Omental fat pad (tissue), 3 donors: ENCODE measurements at regions not wholly inside any gene's neighbourhood (a gene's known extent, or its start where the extent isn't known, plus 50 kb on each side); places are given as distances from the start of the nearest gene placed in this dataset.
"Not testable (repeated sequence)": the region's sequence is repeated elsewhere in the genome, so short reads cannot be mapped to it uniquely, and the experiment has no call there.

ENCODE experiments used
- ATAC-seq: fragments of 150-250 bp; one replicate; pipeline ENCODE4 v1.9.1; 2016; ENCODE audit warnings: mild to moderate bottlenecking, moderate library complexity; ENCODE audit not compliant: low FRiP score
- DNase-seq: peaks from one replicate; pipeline ENCODE4 v3.0.0-alpha.2; 2019; ENCODE audit warnings: low spot score
- CTCF ChIP-seq, 3 donors: fragments of 450-650 bp; IDR thresholded peaks; one replicate each; pipeline ENCODE4 v1.5.1; 2016 to 2017; ENCODE audit warnings: antibody characterized with exemption in 3 of 3, mild to moderate bottlenecking in 3 of 3, moderate library complexity in 2 of 3

GRCh38 chr3:115292131-115292530 is 145.0 kb upstream of the ZBTB20 start:
- ATAC-seq (no peak), DNase-seq (no peak)
- TF ChIP-seq CTCF (IDR thresholded peaks at IDR 0.05) = no peak

- no peak for ATAC-seq
- DNase-seq = no peak
- no peak for TF ChIP-seq CTCF (IDR thresholded peaks at IDR 0.05)
Measured at GRCh38 chr3:115292677-115293165, 145.6 kb upstream of the ZBTB20 start.

DNA sequence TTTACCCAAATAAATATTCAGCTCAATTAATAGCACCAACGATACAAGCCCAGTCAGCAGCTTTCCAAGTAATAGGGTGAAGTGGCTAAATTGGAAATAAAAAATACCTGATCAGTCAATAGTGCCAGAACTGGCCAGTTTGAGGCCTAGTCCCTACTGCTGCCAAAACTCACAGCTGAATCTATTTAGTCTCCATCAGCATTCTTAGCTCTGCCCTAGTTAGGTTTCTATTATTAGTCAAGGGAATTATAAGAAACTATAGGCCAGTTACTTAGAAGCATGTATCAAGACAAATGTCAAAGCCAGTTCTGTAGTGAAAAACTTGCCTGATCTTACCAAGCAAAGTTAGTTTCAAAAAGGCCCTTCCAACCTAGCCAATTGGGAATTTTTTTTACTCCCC is 146.2 kb upstream of the ZBTB20 start:
- no peak for TF ChIP-seq CTCF (IDR thresholded peaks at IDR 0.05)
- no peak for ATAC-seq
- DNase-seq = no peak

- DNase-seq = no peak
- no peak for ATAC-seq
- TF ChIP-seq CTCF (IDR thresholded peaks at IDR 0.05) = no peak
Measured at GRCh38 chr3:115301364-115301860, 154.3 kb upstream of the ZBTB20 start.

DNA sequence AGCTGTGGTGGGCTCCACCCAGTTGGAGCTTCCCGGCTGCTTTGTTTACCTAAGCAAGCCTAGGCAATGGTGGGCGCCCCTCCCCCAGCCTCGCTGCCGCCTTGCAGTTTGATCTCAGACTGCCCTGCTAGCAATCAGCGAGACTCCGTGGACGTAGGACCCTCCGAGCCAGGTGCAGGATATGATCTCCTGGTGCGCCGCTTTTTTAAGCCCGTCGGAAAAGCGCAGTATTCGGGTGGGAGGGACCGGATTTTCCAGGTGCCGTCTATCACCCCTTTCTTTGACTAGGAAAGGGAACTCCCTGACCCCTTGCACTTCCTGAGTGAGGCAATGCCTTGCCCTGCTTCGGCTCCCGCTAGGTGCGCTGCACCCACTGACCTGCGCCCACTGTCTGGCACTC is 170.9 kb upstream of the ZBTB20 start:
- not testable (repeated sequence) for ATAC-seq, DNase-seq

DNA sequence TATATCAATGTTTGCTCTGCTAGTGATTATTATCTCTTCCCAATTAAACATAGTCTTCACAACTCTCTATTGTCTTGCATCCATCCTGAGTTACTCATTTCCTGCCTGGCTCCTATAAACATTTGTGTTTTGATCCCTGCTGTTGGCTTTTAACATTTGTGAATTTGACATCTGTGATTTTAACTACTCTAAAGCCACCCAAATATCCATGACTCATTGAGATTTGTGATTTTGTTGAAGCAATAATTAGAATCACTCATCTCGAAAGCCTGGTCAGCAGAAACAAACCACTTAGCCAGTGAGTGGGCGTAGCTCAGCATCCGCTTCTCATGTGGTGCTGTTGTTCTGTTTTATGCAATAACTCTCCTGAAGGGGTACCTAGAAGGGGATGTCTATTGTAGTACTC is 174.3 kb upstream of the ZBTB20 start:
- TF ChIP-seq CTCF (IDR thresholded peaks at IDR 0.05) = no peak
- DNase-seq (no peak), ATAC-seq (no peak)

DNA sequence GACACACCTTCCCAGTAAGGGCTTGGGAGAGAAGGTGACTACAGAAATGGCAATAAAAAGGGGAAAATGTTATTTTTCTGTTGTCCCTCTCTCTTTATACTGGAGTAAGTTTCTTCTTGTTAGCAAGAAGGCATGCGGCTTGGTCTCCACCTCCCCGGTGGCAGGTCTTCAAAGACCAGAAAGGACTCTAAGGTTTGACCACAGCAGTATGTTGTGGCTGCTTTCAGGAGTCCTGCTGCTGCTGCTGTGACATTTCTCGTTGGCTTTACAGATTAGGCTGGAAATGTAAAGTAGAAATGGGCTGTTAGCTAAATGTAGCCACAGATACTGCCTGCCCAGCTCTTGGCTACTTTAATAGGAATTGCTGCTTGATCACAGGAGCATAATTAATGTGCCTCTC is 175.8 kb upstream of the ZBTB20 start:
- no peak for TF ChIP-seq CTCF (IDR thresholded peaks at IDR 0.05)
- no peak for DNase-seq
- ATAC-seq = no peak

DNA sequence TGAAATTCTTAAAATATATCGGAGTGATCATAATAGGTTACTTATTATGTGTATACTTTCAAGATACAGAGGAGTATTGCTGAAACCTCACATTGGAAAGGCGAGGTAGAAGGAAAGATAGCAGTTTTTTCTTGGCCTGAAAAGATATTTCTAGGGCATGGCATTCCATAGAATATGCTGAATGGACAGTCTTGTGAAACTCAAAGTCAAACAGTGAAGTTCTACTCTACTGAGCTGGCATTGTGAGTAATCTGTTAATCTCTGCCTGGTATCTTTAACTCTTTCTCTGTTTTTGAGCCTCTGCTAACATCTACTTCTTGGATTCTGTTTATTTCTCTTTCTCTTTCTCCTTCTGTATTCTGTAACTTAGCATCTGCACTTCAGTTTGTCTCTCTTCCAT is 176.3 kb upstream of the ZBTB20 start:
- no peak for TF ChIP-seq CTCF (IDR thresholded peaks at IDR 0.05)
- DNase-seq = no peak
- ATAC-seq = no peak
